SK-N-SH (cell line): ENCODE measurements at regions not wholly inside any gene's neighbourhood (a gene's known extent, or its start where the extent isn't known, plus 50 kb on each side); places are given as distances from the start of the nearest gene placed in this dataset.
"Not testable (repeated sequence)": the region's sequence is repeated elsewhere in the genome, so short reads cannot be mapped to it uniquely, and the experiment has no call there.

Source experiments
- CTCF ChIA-PET: fragments of 300-600, 350-600 bp; formaldehyde crosslinking; extraction: SDS; loops from one replicate; lab custom pipeline; 2021; lab: Yijun Ruan, JAX
- POLR2A ChIA-PET: fragments of 350-600 bp; sonication (Branson Sonifier 250); formaldehyde crosslinking; extraction: SDS; loops from one replicate; lab custom pipeline; 2020; ENCODE audit warnings: antibody characterized with exemption, inconsistent platforms; lab: Yijun Ruan, JAX
- DNase-seq: peaks from one replicate; pipeline ENCODE4 v3.0.0; 2012
- H2AFZ ChIP-seq: fragments of 200-600 bp; sonication (generic); 2 replicates; pipeline ENCODE4 v1.8.1; 2016; ENCODE audit warnings: antibody characterized with exemption, mild to moderate bottlenecking, low read depth
- H3F3A ChIP-seq: fragments of 200-600 bp; sonication (generic); replicated peaks from 2 replicates; pipeline ENCODE3; 2016; ENCODE audit warnings: antibody characterized with exemption, mild to moderate bottlenecking; ENCODE audit not compliant: insufficient read depth
- H3K27ac ChIP-seq, 2 experiments: fragments of 200-500 bp in 1 of 2; fragments of 200-600 bp in 1 of 2; sonication (Bioruptor generic) in 1 of 2; sonication (generic), shearing (Covaris generic) in 1 of 2; 2 replicates each; pipeline versions ENCODE4 v1.5.1 to v1.6.1; 2014 to 2016; ENCODE audit warnings: low read depth in 2 of 2, inconsistent platforms in 1 of 2, low read length in 1 of 2, mild to moderate bottlenecking in 1 of 2, mixed read lengths in 1 of 2
- H3K27me3 ChIP-seq: fragments of 200-600 bp; sonication (generic), shearing (Covaris generic); 2 replicates; pipeline ENCODE4 v1.6.1; 2016; ENCODE audit warnings: mixed run types; ENCODE audit not compliant: insufficient read depth
- H3K36me3 ChIP-seq, 2 experiments: fragments of 200-500 bp in 1 of 2; fragments of 200-600 bp in 1 of 2; sonication (Bioruptor generic) in 1 of 2; sonication (generic) in 1 of 2; replicated peaks in 1 of 2; 2 replicates each; pipeline versions ENCODE3 to v1.5.1; 2014 to 2016; ENCODE audit warnings: low read length in 1 of 2, mild to moderate bottlenecking in 1 of 2; ENCODE audit not compliant: insufficient read depth in 2 of 2, control insufficient read depth in 1 of 2
- H3K4me1 ChIP-seq, 2 experiments: fragments of 200-500 bp in 1 of 2; fragments of 200-600 bp in 1 of 2; sonication (Bioruptor generic) in 1 of 2; sonication (generic), shearing (Covaris generic) in 1 of 2; 2 replicates each; pipeline versions ENCODE4 v1.5.1 to v1.6.1; 2014 to 2016; ENCODE audit warnings: low read depth in 1 of 2, low read length in 1 of 2, mixed run types in 1 of 2; ENCODE audit not compliant: insufficient read depth in 2 of 2, control insufficient read depth in 1 of 2
- H3K4me2 ChIP-seq: fragments of 200-600 bp; sonication (generic), shearing (Covaris generic); 2 replicates; pipeline ENCODE4 v1.6.1; 2017; ENCODE audit warnings: mixed run types
- H3K4me3 ChIP-seq, 2 experiments: fragments of 200-500 bp in 1 of 2; fragments of 200-600 bp in 1 of 2; sonication (Bioruptor generic) in 1 of 2; sonication (generic), shearing (Covaris generic) in 1 of 2; 2 replicates each; pipeline versions ENCODE4 v1.5.1 to v1.8.1; 2014 to 2016; ENCODE audit warnings: low read depth in 2 of 2, inconsistent platforms in 1 of 2, low read length in 1 of 2, mild to moderate bottlenecking in 1 of 2, mixed read lengths in 1 of 2, moderate library complexity in 1 of 2
- H3K79me2 ChIP-seq: fragments of 200-600 bp; sonication (generic); 2 replicates; pipeline ENCODE4 v1.8.1; 2017; ENCODE audit warnings: mild to moderate bottlenecking; ENCODE audit not compliant: insufficient read depth
- H3K9ac ChIP-seq: fragments of 200-600 bp; sonication (generic); 2 replicates; pipeline ENCODE4 v1.6.1; 2017; ENCODE audit warnings: mixed run types
- H3K9me2 ChIP-seq: fragments of 200-600 bp; sonication (generic); 2 replicates; pipeline ENCODE4 v1.6.1; 2017; ENCODE audit warnings: mixed run types
- H3K9me3 ChIP-seq: fragments of 200-600 bp; sonication (generic); 2 replicates; pipeline ENCODE4 v1.6.1; 2017; ENCODE audit warnings: mixed run types, mild to moderate bottlenecking, moderate library complexity
- H4K20me1 ChIP-seq: fragments of 200-600 bp; sonication (generic); 2 replicates; pipeline ENCODE4 v1.6.1; 2017; ENCODE audit warnings: mild to moderate bottlenecking, mixed run types; ENCODE audit not compliant: insufficient read depth
- CHD2 ChIP-seq: fragments of 150-350 bp; IDR thresholded peaks from 2 replicates; pipeline ENCODE4 v1.6.1; 2018; ENCODE audit warnings: low read length; ENCODE audit not compliant: partially characterized antibody
- EP300 ChIP-seq, 2 experiments: IDR thresholded peaks; 2 replicates each; pipeline versions ENCODE4 v1.4.0 to v1.6.1; 2012; ENCODE audit warnings: borderline replicate concordance in 1 of 2, low read depth in 1 of 2, low read length in 1 of 2
- FOXJ3 ChIP-seq: sonication (generic); formaldehyde crosslinking; IDR thresholded peaks from 2 replicates; pipeline ENCODE4 v1.5.1; 2020; ENCODE audit warnings: mild to moderate bottlenecking, missing genetic modification reagents
- FOXM1 ChIP-seq: IDR thresholded peaks from 2 replicates; pipeline ENCODE4 v1.4.0; 2012; ENCODE audit warnings: low read depth, mild to moderate bottlenecking
- GABPA ChIP-seq: IDR thresholded peaks from 2 replicates; pipeline ENCODE4 v1.4.0; 2012; ENCODE audit warnings: low read depth, mild to moderate bottlenecking
- GATA2 ChIP-seq: sonication (generic); formaldehyde crosslinking; IDR thresholded peaks from 2 replicates; pipeline ENCODE4 v1.5.0; 2020; ENCODE audit warnings: mild to moderate bottlenecking, missing genetic modification reagents
- MEF2A ChIP-seq: IDR thresholded peaks from 2 replicates; pipeline ENCODE4 v1.4.0; 2012; ENCODE audit warnings: low read depth, borderline replicate concordance
- POLR2AphosphoS5 ChIP-seq: IDR thresholded peaks from 2 replicates; pipeline ENCODE4 v1.6.1; 2012; ENCODE audit warnings: low read depth, low read length
- RAD21 ChIP-seq: IDR thresholded peaks from 2 replicates; pipeline ENCODE4 v1.6.1; 2012; ENCODE audit warnings: mild to moderate bottlenecking, low read length
- RCOR1 ChIP-seq: fragments of 150-350 bp; IDR thresholded peaks from 2 replicates; pipeline ENCODE4 v1.6.1; 2017; ENCODE audit warnings: antibody characterized with exemption, low read length
- RFX5 ChIP-seq: IDR thresholded peaks from 2 replicates; pipeline ENCODE4 v1.6.1; 2012; ENCODE audit warnings: mild to moderate bottlenecking, improper control_type of control experiment, low read length
- RXRA ChIP-seq: IDR thresholded peaks from 2 replicates; pipeline ENCODE4 v1.4.0; 2012; ENCODE audit warnings: low read depth, mild to moderate bottlenecking, borderline replicate concordance
- SIN3A ChIP-seq: IDR thresholded peaks from 2 replicates; pipeline ENCODE4 v1.6.1; 2012; ENCODE audit warnings: low read depth, mild to moderate bottlenecking, low read length, moderate library complexity, borderline replicate concordance
- SMC3 ChIP-seq: IDR thresholded peaks from 2 replicates; pipeline ENCODE4 v1.6.1; 2012; ENCODE audit warnings: low read depth, low read length, improper control_type of control experiment
- TAF1 ChIP-seq: IDR thresholded peaks from 2 replicates; pipeline ENCODE4 v1.6.1; 2012; ENCODE audit warnings: low read depth, mild to moderate bottlenecking, low read length, moderate library complexity, borderline replicate concordance
- TCF12 ChIP-seq: IDR thresholded peaks from 2 replicates; pipeline ENCODE4 v1.4.0; 2012
- WGBS: methylation state at CpG from one replicate; pipeline ENCODE4 v1.1.6; 2017; ENCODE audit warnings: low lambda C conversion rate; 5-methylcytosine and 5-hydroxymethylcytosine counted together
- TF ChIP-seq, protein P1 (sequence below): fragments of 200-600 bp; sonication (generic); IDR thresholded peaks from 2 replicates; pipeline ENCODE4 v1.6.1; 2017; ENCODE audit warnings: antibody characterized with exemption, mild to moderate bottlenecking, moderate library complexity
- TF ChIP-seq, protein P2 (sequence below): fragments of 150-350 bp; IDR thresholded peaks from 2 replicates; pipeline ENCODE4 v1.6.1; 2017; ENCODE audit warnings: antibody characterized with exemption, low read length, low read depth, borderline replicate concordance
- TF ChIP-seq, protein P3 (sequence below): fragments of 150-350 bp; IDR thresholded peaks from 2 replicates; pipeline ENCODE4 v1.6.1; 2016; ENCODE audit warnings: mild to moderate bottlenecking, low read depth, low read length

DNA sequence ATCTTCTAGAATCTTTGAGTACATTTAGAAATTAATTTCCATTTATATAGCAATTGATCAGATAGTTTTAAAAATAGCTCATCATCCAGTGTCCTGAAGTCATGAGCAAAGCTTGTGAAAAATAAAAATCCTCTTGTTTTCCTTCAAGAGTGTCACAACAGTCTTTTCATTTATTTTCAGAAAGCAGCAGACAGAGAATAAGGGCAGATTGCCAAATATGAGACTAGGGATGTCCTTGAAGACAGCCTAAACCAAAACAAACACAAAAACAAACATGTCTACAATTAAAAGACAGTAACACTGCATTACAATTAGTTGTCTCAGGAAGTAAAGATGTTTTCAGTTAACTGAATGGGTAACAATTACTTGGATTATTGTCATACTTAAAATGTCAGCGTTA lies 682.8 kb downstream of the TFAP2A start:
- POLR2A ChIA-PET: no interaction called here
- no peaks in the 10 kb centered on the region for H4K20me1 ChIP-seq
- no peaks in the 10 kb centered on the region for H3K36me3 ChIP-seq
- DNase-seq: no peak
- H3K4me2 ChIP-seq: no peak overlapping the region
- H3K79me2 ChIP-seq: no peaks in the 10 kb centered on the region
- no peak overlapping the region for H3K9ac ChIP-seq
- CTCF ChIA-PET: no interaction called here
- H3K27ac ChIP-seq: no peak overlapping the region
- WGBS: 11% methylated on average over 1 of the region's 1 CpG
- H3K27me3 ChIP-seq: no peaks in the 10 kb centered on the region; the same call in 1 of the 2 replicates
- no peaks in the 10 kb centered on the region for H3K9me2 ChIP-seq
- H3K4me3 ChIP-seq: no peak overlapping the region
- no peak for TF ChIP-seq CHD2
- no peak for TF ChIP-seq EP300 (IDR thresholded peaks at IDR 0.05; ENCODE audit: borderline replicate concordance in 1 of 2, low read depth in 1 of 2, low read length in 1 of 2)
- TF ChIP-seq FOXM1: no peak
- TF ChIP-seq RFX5: no peak
- TF ChIP-seq RXRA: no peak
- TF ChIP-seq TCF12: no peak
- no peak for TF ChIP-seq FOXJ3 (CRISPR knock-in tag)
- no peak for TF ChIP-seq RCOR1
- no peak for TF ChIP-seq POLR2AphosphoS5
- TF ChIP-seq, protein P1, sequence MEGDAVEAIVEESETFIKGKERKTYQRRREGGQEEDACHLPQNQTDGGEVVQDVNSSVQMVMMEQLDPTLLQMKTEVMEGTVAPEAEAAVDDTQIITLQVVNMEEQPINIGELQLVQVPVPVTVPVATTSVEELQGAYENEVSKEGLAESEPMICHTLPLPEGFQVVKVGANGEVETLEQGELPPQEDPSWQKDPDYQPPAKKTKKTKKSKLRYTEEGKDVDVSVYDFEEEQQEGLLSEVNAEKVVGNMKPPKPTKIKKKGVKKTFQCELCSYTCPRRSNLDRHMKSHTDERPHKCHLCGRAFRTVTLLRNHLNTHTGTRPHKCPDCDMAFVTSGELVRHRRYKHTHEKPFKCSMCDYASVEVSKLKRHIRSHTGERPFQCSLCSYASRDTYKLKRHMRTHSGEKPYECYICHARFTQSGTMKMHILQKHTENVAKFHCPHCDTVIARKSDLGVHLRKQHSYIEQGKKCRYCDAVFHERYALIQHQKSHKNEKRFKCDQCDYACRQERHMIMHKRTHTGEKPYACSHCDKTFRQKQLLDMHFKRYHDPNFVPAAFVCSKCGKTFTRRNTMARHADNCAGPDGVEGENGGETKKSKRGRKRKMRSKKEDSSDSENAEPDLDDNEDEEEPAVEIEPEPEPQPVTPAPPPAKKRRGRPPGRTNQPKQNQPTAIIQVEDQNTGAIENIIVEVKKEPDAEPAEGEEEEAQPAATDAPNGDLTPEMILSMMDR: no peak
- TF ChIP-seq GABPA: no peak
- no peak for TF ChIP-seq SMC3
- TF ChIP-seq, protein P2, sequence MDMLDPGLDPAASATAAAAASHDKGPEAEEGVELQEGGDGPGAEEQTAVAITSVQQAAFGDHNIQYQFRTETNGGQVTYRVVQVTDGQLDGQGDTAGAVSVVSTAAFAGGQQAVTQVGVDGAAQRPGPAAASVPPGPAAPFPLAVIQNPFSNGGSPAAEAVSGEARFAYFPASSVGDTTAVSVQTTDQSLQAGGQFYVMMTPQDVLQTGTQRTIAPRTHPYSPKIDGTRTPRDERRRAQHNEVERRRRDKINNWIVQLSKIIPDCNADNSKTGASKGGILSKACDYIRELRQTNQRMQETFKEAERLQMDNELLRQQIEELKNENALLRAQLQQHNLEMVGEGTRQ: no peak
- no peak for TF ChIP-seq SIN3A
- TF ChIP-seq, protein P3, sequence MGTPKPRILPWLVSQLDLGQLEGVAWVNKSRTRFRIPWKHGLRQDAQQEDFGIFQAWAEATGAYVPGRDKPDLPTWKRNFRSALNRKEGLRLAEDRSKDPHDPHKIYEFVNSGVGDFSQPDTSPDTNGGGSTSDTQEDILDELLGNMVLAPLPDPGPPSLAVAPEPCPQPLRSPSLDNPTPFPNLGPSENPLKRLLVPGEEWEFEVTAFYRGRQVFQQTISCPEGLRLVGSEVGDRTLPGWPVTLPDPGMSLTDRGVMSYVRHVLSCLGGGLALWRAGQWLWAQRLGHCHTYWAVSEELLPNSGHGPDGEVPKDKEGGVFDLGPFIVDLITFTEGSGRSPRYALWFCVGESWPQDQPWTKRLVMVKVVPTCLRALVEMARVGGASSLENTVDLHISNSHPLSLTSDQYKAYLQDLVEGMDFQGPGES: no peak
- TF ChIP-seq TAF1: no peak
- TF ChIP-seq GATA2 (CRISPR knock-in tag): no peak
- no peak for TF ChIP-seq MEF2A
- no peak for TF ChIP-seq RAD21
- TF ChIP-seq, all 33 proteins: peak for 0
- Histone ChIP-seq H2AFZ (no peak overlapping the region), H3F3A (no peaks in the 10 kb centered on the region), H3K9me3 (no peaks in the 10 kb centered on the region), H3K4me1 (no peaks in the 10 kb centered on the region)

DNA sequence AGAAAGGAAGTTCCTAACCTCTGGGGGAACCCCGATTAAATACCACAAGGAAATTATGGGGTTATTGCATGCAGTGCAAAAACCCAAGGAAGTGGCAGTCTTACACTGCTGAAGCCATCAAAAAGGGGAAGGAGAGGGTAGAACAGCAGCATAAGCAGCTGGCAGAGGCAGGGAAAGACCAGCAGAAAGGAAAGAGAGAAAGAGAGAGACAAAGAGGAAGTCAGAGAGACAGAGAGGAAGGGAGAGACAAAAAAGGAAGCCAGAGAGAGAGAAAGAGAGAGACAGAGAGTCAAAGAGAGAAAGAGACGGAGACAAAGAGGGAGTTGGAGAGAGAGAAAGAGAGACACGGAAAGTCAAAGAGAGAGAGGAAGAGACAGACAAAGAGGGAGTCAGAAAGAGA lies 689.1 kb downstream of the TFAP2A start:
- H3K4me2 ChIP-seq, H3K9ac ChIP-seq, POLR2A ChIA-PET, CTCF ChIA-PET, H3K9me2 ChIP-seq, H4K20me1 ChIP-seq, H2AFZ ChIP-seq, H3K27me3 ChIP-seq, DNase-seq, H3K27ac ChIP-seq, H3K9me3 ChIP-seq, H3K4me3 ChIP-seq, H3K79me2 ChIP-seq, H3F3A ChIP-seq, H3K4me1 ChIP-seq, H3K36me3 ChIP-seq: not testable (repeated sequence)
- 4% methylated on average over 3 of the region's 3 CpGs for WGBS
